Gastroesophageal sphincter (tissue), 4 donors: ENCODE measurements at regions not wholly inside any gene's neighbourhood (a gene's known extent, or its start where the extent isn't known, plus 50 kb on each side); places are given as distances from the start of the nearest gene placed in this dataset.

ENCODE experiments used
- ATAC-seq: fragments of 150-250 bp; one replicate; pipeline ENCODE4 v1.9.1; 2016; ENCODE audit warnings: mild to moderate bottlenecking, moderate library complexity
- H3K27ac ChIP-seq, 4 donors: fragments of 200-600 bp; sonication (generic) in 3 of 4; 1 replicate in 3 of 4; 2 replicates in 1 of 4; pipeline ENCODE4 v1.5.1; 2016 to 2019
- H3K27me3 ChIP-seq: fragments of 200-600 bp; sonication (generic); one replicate; pipeline ENCODE4 v1.5.1; 2019
- H3K36me3 ChIP-seq, 2 donors: fragments of 200-600 bp; sonication (generic); one replicate each; pipeline ENCODE4 v1.5.1; 2019; ENCODE audit warnings: control low read depth in 1 of 2
- H3K4me1 ChIP-seq, 3 donors: fragments of 200-600 bp; sonication (generic); 1 replicate in 2 of 3; 2 replicates in 1 of 3; pipeline ENCODE4 v1.5.1; 2016 to 2019; ENCODE audit warnings: control low read depth in 2 of 3
- H3K4me3 ChIP-seq, 2 donors: fragments of 200-600 bp; sonication (generic); one replicate each; pipeline ENCODE4 v1.5.1; 2019; ENCODE audit warnings: mild to moderate bottlenecking in 1 of 2, moderate library complexity in 1 of 2
- H3K9me3 ChIP-seq, 3 donors: fragments of 200-600 bp; sonication (generic); one replicate each; pipeline ENCODE4 v1.5.1; 2017 to 2019; ENCODE audit warnings: control low read depth in 2 of 3
- EP300 ChIP-seq: sonication (generic); formaldehyde crosslinking; IDR thresholded peaks from one replicate; pipeline ENCODE4 v1.6.1; 2017; ENCODE audit warnings: antibody characterized with exemption, mild to moderate bottlenecking
- POLR2A ChIP-seq, 2 donors: fragments of 450-650 bp; IDR thresholded peaks; one replicate each; pipeline ENCODE4 v1.6.1; 2017; ENCODE audit warnings: antibody characterized with exemption in 2 of 2, mild to moderate bottlenecking in 2 of 2, moderate library complexity in 1 of 2
- POLR2AphosphoS5 ChIP-seq: sonication (generic); formaldehyde crosslinking; IDR thresholded peaks from one replicate; pipeline ENCODE4 v1.6.1; 2017; ENCODE audit warnings: antibody characterized with exemption
- WGBS, 2 donors: methylation state at CpG; one replicate each; pipeline ENCODE4 v1.1.5; 2018; ENCODE audit warnings: low coverage in 1 of 2; 5-methylcytosine and 5-hydroxymethylcytosine counted together
- TF ChIP-seq, protein P1 (sequence below), 4 experiments: fragments of 200-600 bp in 2 of 4; fragments of 450-650 bp in 2 of 4; sonication (generic) in 1 of 4; IDR thresholded peaks; one replicate each; pipeline ENCODE4 v1.5.1; 2017 to 2019; ENCODE audit warnings: antibody characterized with exemption in 4 of 4, mild to moderate bottlenecking in 2 of 4, moderate library complexity in 2 of 4

- TF ChIP-seq, protein P1, sequence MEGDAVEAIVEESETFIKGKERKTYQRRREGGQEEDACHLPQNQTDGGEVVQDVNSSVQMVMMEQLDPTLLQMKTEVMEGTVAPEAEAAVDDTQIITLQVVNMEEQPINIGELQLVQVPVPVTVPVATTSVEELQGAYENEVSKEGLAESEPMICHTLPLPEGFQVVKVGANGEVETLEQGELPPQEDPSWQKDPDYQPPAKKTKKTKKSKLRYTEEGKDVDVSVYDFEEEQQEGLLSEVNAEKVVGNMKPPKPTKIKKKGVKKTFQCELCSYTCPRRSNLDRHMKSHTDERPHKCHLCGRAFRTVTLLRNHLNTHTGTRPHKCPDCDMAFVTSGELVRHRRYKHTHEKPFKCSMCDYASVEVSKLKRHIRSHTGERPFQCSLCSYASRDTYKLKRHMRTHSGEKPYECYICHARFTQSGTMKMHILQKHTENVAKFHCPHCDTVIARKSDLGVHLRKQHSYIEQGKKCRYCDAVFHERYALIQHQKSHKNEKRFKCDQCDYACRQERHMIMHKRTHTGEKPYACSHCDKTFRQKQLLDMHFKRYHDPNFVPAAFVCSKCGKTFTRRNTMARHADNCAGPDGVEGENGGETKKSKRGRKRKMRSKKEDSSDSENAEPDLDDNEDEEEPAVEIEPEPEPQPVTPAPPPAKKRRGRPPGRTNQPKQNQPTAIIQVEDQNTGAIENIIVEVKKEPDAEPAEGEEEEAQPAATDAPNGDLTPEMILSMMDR (IDR thresholded peaks at IDR 0.05) = no peak
- TF ChIP-seq POLR2A (IDR thresholded peaks at IDR 0.05) = no peak
- TF ChIP-seq EP300 = no peak
- TF ChIP-seq POLR2AphosphoS5 = no peak
- H3K9me3 ChIP-seq = no peaks in the 10 kb centered on the region
- H3K36me3 ChIP-seq = no peaks in the 10 kb centered on the region
- no peaks in the 10 kb centered on the region for H3K27me3 ChIP-seq
- 67 to 76% methylated on average over 1 of the region's 1 CpG for WGBS, 2 donors
- no peak overlapping the region for H3K4me3 ChIP-seq
- ATAC-seq = no peak
- no peak overlapping the region for H3K27ac ChIP-seq
- H3K4me1 ChIP-seq = no peaks in the 10 kb centered on the region
These were observed 474.2 kb upstream of the RIOK2 start for GRCh38 chr5:97657239-97657638.

DNA sequence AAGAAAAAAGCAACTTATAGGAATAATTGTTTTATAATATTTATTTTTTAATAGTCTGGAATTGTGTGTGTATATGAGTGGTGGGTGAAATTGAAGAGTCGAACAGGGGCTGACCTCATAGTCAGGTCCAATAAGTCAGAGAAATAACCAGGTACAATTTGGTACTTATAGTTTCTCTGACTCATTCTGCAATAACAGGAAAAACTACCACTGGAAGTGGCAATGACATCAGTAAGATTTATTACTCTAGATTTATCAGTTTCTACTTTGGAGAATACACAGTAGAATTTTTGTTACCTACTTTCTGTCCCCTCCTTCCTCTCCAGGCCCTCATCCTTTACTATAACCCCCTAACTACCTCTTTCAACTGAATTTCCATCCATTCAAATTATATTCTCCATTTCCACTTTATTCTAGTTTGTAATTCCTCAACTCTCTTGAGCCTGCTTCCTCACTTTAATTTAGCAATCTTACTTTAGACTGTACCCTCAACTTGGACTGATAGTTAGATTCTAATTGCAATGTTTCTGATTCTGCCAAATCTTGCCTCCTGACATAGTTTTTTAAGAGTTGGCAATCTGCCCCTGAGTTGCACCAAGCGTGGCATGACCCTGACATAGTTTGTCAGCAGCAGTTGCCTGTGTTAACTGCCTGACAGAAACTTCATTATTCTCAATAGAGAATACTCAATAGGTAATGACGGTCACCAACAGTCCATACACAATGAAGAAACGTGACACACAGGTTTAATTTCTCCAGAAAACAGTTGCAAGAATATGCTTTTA lies 475.3 kb upstream of the RIOK2 start:
- Histone ChIP-seq H3K4me3 (no peak overlapping the region), H3K4me1 (no peaks in the 10 kb centered on the region), H3K36me3 (no peaks in the 10 kb centered on the region), H3K27ac (no peak overlapping the region), H3K27me3 (no peaks in the 10 kb centered on the region), H3K9me3 (no peaks in the 10 kb centered on the region)
- no peak for ATAC-seq
- 78 to 81% methylated on average over 4 of the region's 4 CpGs for WGBS, 2 donors
- TF ChIP-seq POLR2AphosphoS5 (no peak), EP300 (no peak), POLR2A (IDR thresholded peaks at IDR 0.05) (no peak)
- TF ChIP-seq, protein P1 (IDR thresholded peaks at IDR 0.05) = no peak

- Histone ChIP-seq H3K9me3 (no peaks in the 10 kb centered on the region), H3K4me3 (no peak overlapping the region), H3K36me3 (no peaks in the 10 kb centered on the region), H3K27ac (no peak overlapping the region), H3K4me1 (no peaks in the 10 kb centered on the region), H3K27me3 (no peaks in the 10 kb centered on the region)
- ATAC-seq = no peak
- TF ChIP-seq, protein P1 (IDR thresholded peaks at IDR 0.05) = no peak
- TF ChIP-seq EP300 = no peak
- TF ChIP-seq POLR2A (IDR thresholded peaks at IDR 0.05) = no peak
- no peak for TF ChIP-seq POLR2AphosphoS5
- WGBS, 2 donors = 78 to 90% methylated on average over 2 of the region's 2 CpGs
These were observed 483.7 kb upstream of the RIOK2 start for GRCh38 chr5:97666783-97667182.

DNA sequence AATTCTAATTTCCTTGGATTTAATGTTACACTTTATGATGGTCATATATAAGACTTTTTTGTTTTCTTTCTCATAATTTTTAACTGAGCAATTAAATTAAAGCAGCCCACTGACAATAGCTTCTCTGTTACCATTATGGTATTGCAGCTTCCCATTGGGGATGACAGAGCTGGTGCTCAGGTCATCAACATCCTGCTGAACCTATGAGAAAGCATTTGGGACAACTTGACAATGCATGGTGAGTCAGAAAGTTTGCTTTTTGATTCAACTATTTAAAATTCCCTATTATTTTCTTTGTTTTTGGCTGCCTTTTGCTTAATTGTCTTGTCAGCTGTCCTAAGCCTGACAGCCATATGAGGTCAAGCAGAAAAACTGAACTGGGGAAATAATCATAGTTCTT lies 487.4 kb upstream of the RIOK2 start:
- H3K4me3 ChIP-seq = no peak overlapping the region
- ATAC-seq = no peak
- H3K27ac ChIP-seq = no peak overlapping the region
- TF ChIP-seq, protein P1 (IDR thresholded peaks at IDR 0.05) = no peak
- TF ChIP-seq POLR2A (IDR thresholded peaks at IDR 0.05) = no peak
- no peak for TF ChIP-seq EP300
- TF ChIP-seq POLR2AphosphoS5 = no peak
- no peaks in the 10 kb centered on the region for H3K4me1 ChIP-seq
- no peaks in the 10 kb centered on the region for H3K9me3 ChIP-seq
- H3K36me3 ChIP-seq = no peaks in the 10 kb centered on the region
- no peaks in the 10 kb centered on the region for H3K27me3 ChIP-seq

- 80 to 89% methylated on average over 2 to 3 of the region's 3 CpGs for whole genome bisulfite sequencing, 2 donors
- Histone ChIP-seq H3K9me3 (peaks cover 0 to 6% (median 0%) of the 10 kb centered on the region in 3 donors), H3K27me3 (no peaks in the 10 kb centered on the region), H3K27ac (no peak overlapping the region), H3K36me3 (no peaks in the 10 kb centered on the region), H3K4me1 (no peaks in the 10 kb centered on the region), H3K4me3 (no peak overlapping the region)
- TF ChIP-seq, protein P1 (IDR thresholded peaks at IDR 0.05) = no peak
- TF ChIP-seq EP300 = no peak
- TF ChIP-seq POLR2AphosphoS5 = no peak
- TF ChIP-seq POLR2A (IDR thresholded peaks at IDR 0.05) = no peak
- ATAC-seq = no peak
These were observed 493.6 kb upstream of the RIOK2 start for GRCh38 chr5:97676608-97677007.
